IMR-90 (cell line): ENCODE measurements at regions not wholly inside any gene's neighbourhood (a gene's known extent, or its start where the extent isn't known, plus 50 kb on each side); places are given as distances from the start of the nearest gene placed in this dataset.

Experiments used
- ATAC-seq: fragments of 200-7000 bp; cut with Tn5 transposase; 2 replicates; pipeline ENCODE4 v1.9.1; 2020; ENCODE audit warnings: low read depth, mild to moderate bottlenecking, moderate library complexity
- BruUV-seq: library from RNA; stranded (reverse); fragments of 400-500 nt; replicated peaks from 2 replicates; lab custom pipeline; 2021; lab: Mats Ljungman, UMichigan
- CTCF ChIA-PET: fragments of 300-600 bp; formaldehyde crosslinking; extraction: SDS; loops from one replicate; lab custom pipeline; 2021; ENCODE audit warnings: antibody characterized with exemption; lab: Yijun Ruan, JAX
- POLR2A ChIA-PET: fragments of 300-600 bp; sonication (Branson Sonifier 250); formaldehyde crosslinking; loops from one replicate; lab custom pipeline; 2022; ENCODE audit warnings: antibody characterized with exemption; ENCODE audit not compliant: unreplicated experiment; lab: Charles Lee
- DNase-seq: peaks from one replicate; pipeline ENCODE4 v3.0.0; 2013
- H2AFZ ChIP-seq: replicated peaks from 2 replicates; pipeline ENCODE3; 2013; ENCODE audit warnings: low read length, mild to moderate bottlenecking; ENCODE audit not compliant: poor library complexity
- H2AK5ac ChIP-seq: 2 replicates; pipeline ENCODE4 v1.6.1; 2013; ENCODE audit warnings: low read depth, low read length, inconsistent platforms
- H2AK9ac ChIP-seq: replicated peaks from 2 replicates; pipeline ENCODE3; 2013; ENCODE audit warnings: mild to moderate bottlenecking, low read depth, low read length, moderate library complexity; ENCODE audit not compliant: poor library complexity
- H2BK120ac ChIP-seq: 2 replicates; pipeline ENCODE4 v1.6.1; 2013; ENCODE audit warnings: low read depth, low read length, inconsistent platforms
- H2BK15ac ChIP-seq: 3 replicates; pipeline ENCODE4 v1.6.1; 2013; ENCODE audit warnings: low read depth, low read length, inconsistent platforms
- H2BK20ac ChIP-seq: 2 replicates; pipeline ENCODE4 v1.6.1; 2013; ENCODE audit warnings: low read depth, mild to moderate bottlenecking, inconsistent platforms, low read length, moderate library complexity
- H2BK5ac ChIP-seq: 2 replicates; pipeline ENCODE4 v1.6.1; 2013; ENCODE audit warnings: mild to moderate bottlenecking, low read depth, low read length, inconsistent platforms; ENCODE audit not compliant: poor library complexity, severe bottlenecking
- H3K14ac ChIP-seq: replicated peaks from 2 replicates; pipeline ENCODE4 v1.6.1; 2013; ENCODE audit warnings: low read depth, low read length, inconsistent platforms
- H3K18ac ChIP-seq: 2 replicates; pipeline ENCODE4 v1.6.1; 2013; ENCODE audit warnings: low read depth, low read length, control low read depth
- H3K23ac ChIP-seq: 2 replicates; pipeline ENCODE4 v1.6.1; 2013; ENCODE audit warnings: low read depth, low read length, inconsistent platforms
- H3K27ac ChIP-seq: 2 replicates; pipeline ENCODE4 v1.5.1; 2013; ENCODE audit warnings: mild to moderate bottlenecking, control low read depth, low read length; ENCODE audit not compliant: insufficient read depth
- H3K27me3 ChIP-seq: 2 replicates; pipeline ENCODE4 v1.6.1; 2013; ENCODE audit warnings: low read length; ENCODE audit not compliant: control insufficient read depth, insufficient read depth
- H3K36me3 ChIP-seq: 2 replicates; pipeline ENCODE4 v1.6.1; 2013; ENCODE audit warnings: low read length, mixed read lengths; ENCODE audit not compliant: control insufficient read depth, insufficient read depth
- H3K4ac ChIP-seq: 2 replicates; pipeline ENCODE4 v1.6.1; 2013; ENCODE audit warnings: low read depth, low read length, inconsistent platforms
- H3K4me1 ChIP-seq: 2 replicates; pipeline ENCODE4 v1.6.1; 2013; ENCODE audit warnings: low read length, mixed read lengths; ENCODE audit not compliant: control insufficient read depth, insufficient read depth
- H3K4me2 ChIP-seq: 2 replicates; pipeline ENCODE4 v1.6.1; 2013; ENCODE audit warnings: low read depth, mild to moderate bottlenecking, control low read depth, low read length, moderate library complexity
- H3K4me3 ChIP-seq: 2 replicates; pipeline ENCODE4 v1.5.1; 2013; ENCODE audit warnings: low read depth, mild to moderate bottlenecking, control low read depth, low read length, moderate library complexity; ENCODE audit not compliant: insufficient read depth
- H3K56ac ChIP-seq: 2 replicates; pipeline ENCODE4 v1.6.1; 2013; ENCODE audit warnings: low read length, inconsistent platforms; ENCODE audit not compliant: insufficient read depth; ENCODE audit errors: extremely low read depth
- H3K79me1 ChIP-seq, 2 experiments: 2 replicates each; pipeline ENCODE4 v1.6.1; 2013; ENCODE audit warnings: low read length in 2 of 2, inconsistent platforms in 1 of 2, low read depth in 1 of 2
- H3K9ac ChIP-seq: 2 replicates; pipeline ENCODE4 v1.6.1; 2013; ENCODE audit warnings: low read depth, low read length, control low read depth
- H3K9me1 ChIP-seq: 2 replicates; pipeline ENCODE4 v1.6.1; 2013; ENCODE audit warnings: low read length, inconsistent platforms; ENCODE audit not compliant: insufficient read depth
- H3K9me3 ChIP-seq: 2 replicates; pipeline ENCODE4 v1.6.1; 2013; ENCODE audit warnings: low read length; ENCODE audit not compliant: control insufficient read depth, insufficient read depth
- H4K20me1 ChIP-seq: 2 replicates; pipeline ENCODE4 v1.6.1; 2013; ENCODE audit warnings: low read length, inconsistent platforms; ENCODE audit not compliant: insufficient read depth
- H4K5ac ChIP-seq: 2 replicates; pipeline ENCODE4 v1.6.1; 2013; ENCODE audit warnings: mild to moderate bottlenecking, low read depth, low read length, control low read depth
- H4K8ac ChIP-seq, 2 experiments: 2 replicates each; pipeline ENCODE4 v1.6.1; 2013; ENCODE audit warnings: low read depth in 2 of 2, low read length in 2 of 2, control low read depth in 1 of 2, inconsistent platforms in 1 of 2
- H4K91ac ChIP-seq: 2 replicates; pipeline ENCODE4 v1.6.1; 2013; ENCODE audit warnings: low read depth, low read length, inconsistent platforms; ENCODE audit not compliant: insufficient read depth
- CEBPB ChIP-seq: IDR thresholded peaks from 2 replicates; pipeline ENCODE4 v1.6.1; 2012; ENCODE audit warnings: low read depth, low read length, improper control_type of control experiment
- CHD1 ChIP-seq: IDR thresholded peaks from 2 replicates; pipeline ENCODE4 v1.6.1; 2012; ENCODE audit warnings: low read depth, low read length, improper control_type of control experiment
- FOS ChIP-seq: fragments of 150-350 bp; IDR thresholded peaks from 2 replicates; pipeline ENCODE4 v1.6.1; 2016; ENCODE audit warnings: low read depth, low read length
- MXI1 ChIP-seq: IDR thresholded peaks from 2 replicates; pipeline ENCODE4 v1.6.1; 2012; ENCODE audit warnings: low read depth, mild to moderate bottlenecking, low read length, moderate library complexity, borderline replicate concordance
- NFE2L2 ChIP-seq: fragments of 150-350 bp; IDR thresholded peaks from 2 replicates; pipeline ENCODE4 v1.6.1; 2016; ENCODE audit warnings: low read depth, mild to moderate bottlenecking, low read length
- POLR2A ChIP-seq: IDR thresholded peaks from 2 replicates; pipeline ENCODE4 v1.6.1; 2012; ENCODE audit warnings: mild to moderate bottlenecking, low read depth, low read length
- RFX5 ChIP-seq: IDR thresholded peaks from 2 replicates; pipeline ENCODE4 v1.8.0; 2012; ENCODE audit warnings: low read depth, mild to moderate bottlenecking, low read length, moderate library complexity
- USF2 ChIP-seq: fragments of 150-350 bp; IDR thresholded peaks from 2 replicates; pipeline ENCODE4 v1.6.1; 2017; ENCODE audit warnings: mild to moderate bottlenecking, antibody characterized with exemption, low read length, low read depth
- whole genome bisulfite sequencing, 2 experiments: methylation state at CpG; one replicate each; pipeline versions ENCODE4 v1.1.5 to v1.1.7; 2013; ENCODE audit warnings: missing lambda C conversion rate in 2 of 2; ENCODE audit not compliant: insufficient read length in 1 of 2; ENCODE audit errors: extremely low coverage in 2 of 2; 5-methylcytosine and 5-hydroxymethylcytosine counted together
- dilution Hi-C: fragments of 300-500 bp; cut with HindIII; formaldehyde crosslinking; loops from one replicate; pipeline ENCODE4 v1.14.3; 2018; ENCODE audit warnings: low sequenced_read_pairs; ENCODE audit not compliant: unreplicated experiment
- in situ Hi-C: fragments of 300-500 bp; cut with MboI; formaldehyde crosslinking; loops from 3 replicates; pipeline ENCODE4 v1.14.3; 2019; ENCODE audit warnings: low sequenced_read_pairs, inconsistent platforms, mixed read lengths
- intact Hi-C: fragments of 100-400 bp; cut with micrococcal nuclease; formaldehyde crosslinking; loops from 2 replicates; pipeline ENCODE4 v1.10.0; 2022

- H2AK9ac ChIP-seq: no peak overlapping the region
- no peak overlapping the region for H3K4me2 ChIP-seq
- H3K9ac ChIP-seq: no peak overlapping the region
- no peak overlapping the region for H2BK5ac ChIP-seq
- H2BK120ac ChIP-seq: no peak overlapping the region
- H4K8ac ChIP-seq: no peak overlapping the region
- BruUV-seq: no TSS peak
- no peaks in the 10 kb centered on the region for H3K36me3 ChIP-seq
- H4K20me1 ChIP-seq: no peaks in the 10 kb centered on the region
- no peak for TF ChIP-seq USF2
- no peak for TF ChIP-seq RFX5
- no peak for TF ChIP-seq FOS
- no peak for TF ChIP-seq POLR2A
- TF ChIP-seq NFE2L2: no peak
- TF ChIP-seq MXI1: no peak
- no peak for TF ChIP-seq CEBPB
- TF ChIP-seq CHD1: no peak
- peaks cover 3% of the 10 kb centered on the region; the same call in 1 of the 2 replicates for H3K9me3 ChIP-seq
- no peak overlapping the region for H3K18ac ChIP-seq
- H3K4me3 ChIP-seq: no peak overlapping the region
- H3K27me3 ChIP-seq: no peaks in the 10 kb centered on the region
- no peak overlapping the region for H3K4ac ChIP-seq
- dilution Hi-C loops (no loop called here), intact Hi-C loops (no loop called here), in situ Hi-C loops (no loop called here)
- H4K5ac ChIP-seq: no peak overlapping the region
- no peak for DNase-seq
- H3K14ac ChIP-seq: no peak overlapping the region
- H2AFZ ChIP-seq: no peak overlapping the region
- no peak overlapping the region for H3K27ac ChIP-seq
- H3K56ac ChIP-seq: no peak overlapping the region
- H2BK15ac ChIP-seq: no peak overlapping the region
- WGBS, 2 experiments: no CpG with 5 or more reads among the region's 1 CpG
- H3K23ac ChIP-seq: no peak overlapping the region
- no peak for ATAC-seq
- H2AK5ac ChIP-seq: no peak overlapping the region
- H3K9me1 ChIP-seq: no peaks in the 10 kb centered on the region
- peaks cover 2% of the 10 kb centered on the region; the same call in 1 of the 2 replicates for H3K4me1 ChIP-seq
- no peak overlapping the region for H2BK20ac ChIP-seq
- no peak overlapping the region for H4K91ac ChIP-seq
- POLR2A ChIA-PET: no interaction called here
- no peaks in the 10 kb centered on the region for H3K79me1 ChIP-seq
- CTCF ChIA-PET: interaction anchor here (1.3 kb wide), 1 partner anchor 16 kb away, joined by 5 read pairs; no protein-coding TSS in a partner anchor
Measured at GRCh38 chr3:110397115-110397514, 674.5 kb upstream of the NECTIN3 start.
